IPS DF 19.7 (cell line): ENCODE measurements at regions not wholly inside any gene's neighbourhood (a gene's known extent, or its start where the extent isn't known, plus 50 kb on each side); places are given as distances from the start of the nearest gene placed in this dataset.
"Not testable (repeated sequence)": the region's sequence is repeated elsewhere in the genome, so short reads cannot be mapped to it uniquely, and the experiment has no call there.

Source experiments
- DNase-seq: peaks from one replicate; pipeline ENCODE4 v3.0.0-alpha.2; 2013; ENCODE audit warnings: low read depth, low spot score

DNA sequence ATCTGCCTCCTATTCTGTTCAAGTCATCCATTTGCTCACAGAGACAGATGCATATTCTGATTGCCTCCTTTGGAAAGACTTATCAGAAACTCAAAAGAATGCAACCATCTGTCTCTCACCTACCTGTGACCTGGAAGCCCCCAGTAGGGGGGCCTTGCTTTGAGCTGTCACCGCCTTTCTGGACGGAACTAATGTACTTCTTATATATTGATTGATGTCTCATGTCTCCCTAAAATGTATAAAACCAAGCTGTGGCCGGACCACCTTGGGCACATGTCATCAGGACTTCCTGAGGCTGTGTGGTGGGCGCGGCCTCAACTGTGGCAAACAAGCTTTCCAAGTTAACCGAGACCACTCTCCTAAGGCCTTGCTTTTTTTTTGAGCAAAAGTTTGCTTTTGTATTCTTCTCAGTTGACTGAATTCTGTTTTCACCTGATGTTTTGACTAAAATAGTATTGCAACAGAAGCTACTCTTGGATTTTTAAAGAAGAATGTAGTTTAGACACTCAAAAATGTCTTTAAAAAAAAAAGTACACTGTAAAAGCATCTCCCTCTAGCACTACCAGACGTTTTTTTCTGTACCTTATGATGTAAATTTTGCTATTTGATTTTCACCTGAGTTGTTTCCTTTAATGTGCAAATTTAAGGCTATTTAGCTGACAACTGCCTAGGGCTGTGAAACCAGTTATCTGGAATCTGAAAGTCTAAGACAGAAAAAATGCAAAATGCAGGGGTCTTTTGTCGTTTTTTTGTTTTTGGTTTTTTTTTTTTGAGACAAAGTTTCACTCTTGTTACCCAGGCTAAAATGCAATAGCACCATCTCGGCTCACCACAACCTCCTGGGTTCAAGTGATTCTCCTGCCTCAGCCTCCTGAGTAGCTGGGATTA, 298.8 kb upstream of the SGCG start:
- not testable (repeated sequence) for DNase-seq

DNA sequence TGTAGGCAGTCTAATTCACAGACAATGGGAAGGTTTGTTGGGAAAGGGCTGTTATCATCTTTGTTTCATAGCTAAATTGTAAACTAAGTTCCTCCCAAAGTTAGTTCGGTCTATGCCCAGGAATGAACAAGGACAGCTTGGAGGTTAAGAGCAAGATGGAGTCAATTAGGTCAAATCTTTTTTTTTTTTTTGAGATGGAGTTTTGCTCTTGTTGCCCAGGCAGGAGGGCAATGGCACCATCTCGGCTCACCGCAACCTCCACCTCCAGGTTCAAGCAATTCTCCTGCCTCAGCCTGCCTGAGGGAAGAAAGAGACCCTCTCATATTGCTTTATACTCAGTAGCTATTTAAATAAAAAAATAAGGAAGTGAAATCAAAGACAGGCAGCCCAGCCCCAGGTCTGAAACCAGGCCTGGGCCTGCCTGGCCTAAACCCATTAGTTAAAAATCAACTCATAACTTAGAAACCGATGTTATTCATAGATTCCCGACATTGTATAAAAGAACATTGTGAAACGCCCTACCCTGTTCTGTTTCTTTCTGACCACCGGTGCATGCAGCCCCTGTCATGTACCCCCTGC, 297.4 kb upstream of the SGCG start:
- no peak for DNase-seq

DNA sequence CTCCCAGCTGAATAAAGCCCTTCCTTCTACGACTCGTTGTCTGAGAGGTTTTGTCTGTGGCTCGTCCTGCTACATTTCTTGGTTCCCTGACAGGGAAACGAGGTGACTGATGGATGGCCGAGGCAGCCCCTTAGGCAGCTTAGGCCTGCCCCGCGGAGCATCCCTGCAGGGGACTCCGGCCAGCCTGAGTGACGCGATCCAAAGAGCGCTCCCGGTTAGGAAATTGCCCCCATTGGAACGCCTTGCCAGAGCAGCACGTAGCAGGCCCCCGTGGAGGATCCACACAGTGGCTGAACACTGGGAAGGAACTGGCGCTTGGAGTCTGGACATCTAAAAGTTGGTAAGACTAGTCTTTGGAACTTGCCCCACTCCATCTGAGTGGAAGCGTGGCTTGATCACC, 296.8 kb upstream of the SGCG start:
- no peak for DNase-seq

DNA sequence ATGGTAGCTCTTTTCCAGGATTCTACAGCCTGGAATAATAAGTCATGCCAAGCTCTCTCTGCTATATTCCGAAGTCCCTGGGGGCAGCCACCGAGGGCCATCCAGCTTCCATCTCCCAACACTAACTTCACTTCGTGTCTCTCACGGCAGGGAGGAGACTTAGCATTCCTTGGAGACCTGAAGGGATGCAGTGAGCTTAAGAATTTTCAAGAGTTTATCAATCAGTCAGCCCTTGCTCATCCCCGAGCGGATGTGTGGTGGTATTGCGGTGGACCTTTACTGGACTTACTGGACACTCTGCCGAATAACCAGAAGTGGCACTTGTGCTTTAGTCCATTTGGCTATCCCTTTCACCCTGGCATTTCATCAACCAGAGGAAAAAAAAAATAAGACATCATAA, 294.7 kb upstream of the SGCG start:
- DNase-seq = not testable (repeated sequence)

DNA sequence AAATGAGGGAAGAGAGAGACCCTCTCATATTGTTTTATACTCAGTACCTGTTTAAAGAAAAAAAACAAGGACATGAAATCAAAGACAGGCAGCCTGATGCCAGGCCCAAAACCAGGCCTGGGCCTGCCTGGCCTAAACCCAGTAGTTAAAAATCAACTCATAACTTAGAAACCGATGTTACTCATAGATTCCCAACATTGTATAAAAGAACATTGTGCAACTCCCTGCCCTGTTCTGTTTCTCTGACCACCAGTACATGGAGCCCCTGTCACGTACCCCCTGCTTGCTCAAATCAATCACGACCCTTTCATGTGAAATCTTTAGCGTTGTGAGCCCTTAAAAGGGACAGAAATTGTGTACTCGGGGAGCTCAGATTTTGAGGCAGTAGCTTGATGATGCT, 291.4 kb upstream of the SGCG start:
- not testable (repeated sequence) for DNase-seq

DNA sequence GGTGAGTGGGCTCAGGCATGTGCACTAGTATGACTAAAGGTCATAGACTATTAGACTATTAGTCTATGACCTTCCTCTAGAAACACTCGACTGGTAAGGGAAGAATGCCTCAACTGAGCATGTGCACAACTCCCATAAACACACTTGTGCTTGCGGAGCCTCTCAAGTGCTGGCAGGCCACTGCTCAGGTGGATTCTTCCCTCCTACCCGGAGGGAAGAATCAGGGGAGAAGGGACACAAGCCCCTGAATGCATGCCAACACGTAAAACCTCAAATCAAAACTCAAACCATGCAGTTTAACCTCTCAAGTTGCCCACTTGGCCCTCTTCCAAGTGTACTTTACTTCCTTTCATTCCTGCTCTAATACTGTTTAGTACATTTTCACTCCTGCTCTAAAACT, 287.6 kb upstream of the SGCG start:
- no peak for DNase-seq

DNA sequence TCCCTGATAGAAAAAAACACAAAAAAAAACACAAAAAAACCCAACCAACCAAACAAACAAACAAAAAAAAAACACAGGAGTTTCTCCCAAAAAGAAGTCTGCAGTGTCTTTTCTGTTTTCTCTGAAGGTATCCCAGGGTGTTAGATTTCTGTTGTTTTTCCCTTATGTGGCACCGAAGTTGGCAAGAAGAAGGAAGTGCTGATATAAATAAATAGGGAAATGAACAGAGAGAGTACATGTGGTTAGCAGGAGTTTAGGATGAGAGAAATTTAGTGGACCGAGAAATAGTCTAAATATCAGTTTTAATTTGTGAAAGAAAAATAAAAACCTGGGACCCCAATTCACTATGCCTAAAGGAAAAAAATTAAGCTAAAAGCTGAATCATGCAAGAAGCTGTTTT, 287.0 kb upstream of the SGCG start:
- DNase-seq = no peak

DNA sequence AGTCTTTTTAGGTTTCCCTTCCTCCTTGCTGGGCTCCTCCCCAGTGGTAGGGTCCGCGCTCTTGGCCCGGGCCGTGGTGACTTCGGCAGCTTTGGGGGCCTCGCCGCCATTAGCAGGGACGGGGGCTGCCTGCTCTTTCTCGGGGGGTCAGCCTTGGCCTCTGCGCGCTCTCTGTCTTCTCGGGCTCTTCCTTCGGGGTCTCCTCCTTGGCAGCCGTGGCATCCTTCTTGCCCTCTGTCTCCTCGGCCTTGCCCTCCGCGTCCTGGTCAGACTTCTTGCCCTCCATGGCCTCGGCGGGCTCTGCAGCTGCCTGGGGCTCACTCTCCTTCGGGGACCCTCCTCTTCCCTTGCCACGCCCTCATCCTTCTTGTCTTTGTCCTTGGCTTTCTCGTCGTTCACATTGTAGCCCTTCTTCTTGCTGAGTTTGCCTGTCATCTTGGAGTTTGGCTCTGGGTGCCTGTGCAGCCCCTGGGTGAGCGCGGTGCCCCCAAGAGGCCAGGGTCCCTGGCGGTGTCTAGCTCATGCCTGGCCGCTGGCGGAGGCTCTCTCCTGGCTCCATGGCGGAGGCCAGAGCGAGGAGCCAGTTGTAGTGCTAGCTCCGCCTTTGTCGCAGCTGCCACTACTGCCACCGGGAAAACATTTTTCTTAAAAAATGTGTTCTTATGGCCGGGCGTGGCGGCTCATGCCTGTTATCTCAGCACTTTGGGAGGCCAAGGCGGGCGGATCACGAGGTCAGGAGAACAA, 283.0 kb upstream of the SGCG start:
- DNase-seq = no peak

DNA sequence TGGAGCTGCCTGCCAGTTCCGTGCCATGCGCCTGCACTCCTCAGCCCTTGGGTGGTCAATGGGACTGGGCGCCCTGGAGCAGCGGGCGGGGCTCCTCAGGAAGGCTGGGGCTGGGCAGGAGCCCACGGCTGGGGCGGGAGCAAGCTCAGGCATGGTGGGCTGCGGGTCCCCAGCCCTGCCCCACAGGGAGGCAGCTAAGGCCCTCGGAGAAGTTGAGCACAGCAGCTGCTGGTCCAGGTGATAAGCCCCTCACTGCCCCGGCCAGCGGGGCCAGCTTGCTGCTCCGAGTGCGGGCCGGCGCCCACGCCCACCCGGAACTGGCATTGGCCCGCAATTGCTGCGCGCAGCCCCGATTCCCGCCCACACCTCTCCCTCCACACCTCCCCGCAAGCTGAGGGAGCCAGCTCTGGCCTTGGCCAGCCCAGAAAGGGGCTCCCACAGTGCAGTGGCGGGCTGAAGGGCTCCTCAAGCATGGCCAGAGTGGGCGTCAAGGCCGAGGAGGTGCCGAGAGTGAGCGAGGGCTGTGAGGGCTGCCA, 280.3 kb upstream of the SGCG start:
- not testable (repeated sequence) for DNase-seq

DNA sequence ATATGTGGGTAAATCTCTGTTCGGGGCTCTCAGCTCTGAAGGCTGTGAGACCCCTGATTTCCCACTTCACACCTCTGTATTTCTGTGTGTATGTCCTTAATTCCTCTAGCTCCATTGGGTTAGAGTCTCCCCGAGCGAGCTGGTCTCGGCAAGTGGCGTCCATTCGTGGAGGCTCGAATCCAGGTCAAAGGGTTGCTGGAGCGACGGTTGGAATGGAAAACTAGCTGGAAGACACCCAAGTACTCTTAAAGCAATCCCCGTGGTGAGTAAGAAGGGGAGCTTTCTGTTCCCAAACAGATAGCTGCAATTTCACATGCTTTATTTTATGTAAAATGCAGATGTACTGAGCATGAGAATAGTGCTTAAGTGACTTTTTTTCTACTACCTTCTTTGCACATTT, 277.5 kb upstream of the SGCG start:
- DNase-seq = no peak

DNA sequence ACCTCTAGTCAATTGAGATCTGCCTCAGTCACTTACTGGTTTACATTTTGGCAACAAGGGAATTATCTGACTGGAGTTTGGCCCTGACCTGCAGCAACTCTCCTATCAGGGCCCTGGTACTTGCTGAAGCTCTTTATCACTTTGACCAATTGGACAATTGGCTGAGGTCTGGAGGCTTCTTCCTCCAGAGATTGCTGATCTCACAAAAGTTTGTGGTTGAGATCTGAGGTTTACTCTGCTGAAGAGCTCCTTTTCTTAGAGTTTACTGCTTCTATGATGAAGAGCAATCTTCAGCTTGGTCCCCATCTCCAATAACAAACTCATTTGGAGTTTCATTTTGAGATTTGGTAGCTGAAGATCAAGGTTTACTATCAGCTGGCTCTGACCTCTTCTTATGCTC, 276.9 kb upstream of the SGCG start:
- no peak for DNase-seq

DNA sequence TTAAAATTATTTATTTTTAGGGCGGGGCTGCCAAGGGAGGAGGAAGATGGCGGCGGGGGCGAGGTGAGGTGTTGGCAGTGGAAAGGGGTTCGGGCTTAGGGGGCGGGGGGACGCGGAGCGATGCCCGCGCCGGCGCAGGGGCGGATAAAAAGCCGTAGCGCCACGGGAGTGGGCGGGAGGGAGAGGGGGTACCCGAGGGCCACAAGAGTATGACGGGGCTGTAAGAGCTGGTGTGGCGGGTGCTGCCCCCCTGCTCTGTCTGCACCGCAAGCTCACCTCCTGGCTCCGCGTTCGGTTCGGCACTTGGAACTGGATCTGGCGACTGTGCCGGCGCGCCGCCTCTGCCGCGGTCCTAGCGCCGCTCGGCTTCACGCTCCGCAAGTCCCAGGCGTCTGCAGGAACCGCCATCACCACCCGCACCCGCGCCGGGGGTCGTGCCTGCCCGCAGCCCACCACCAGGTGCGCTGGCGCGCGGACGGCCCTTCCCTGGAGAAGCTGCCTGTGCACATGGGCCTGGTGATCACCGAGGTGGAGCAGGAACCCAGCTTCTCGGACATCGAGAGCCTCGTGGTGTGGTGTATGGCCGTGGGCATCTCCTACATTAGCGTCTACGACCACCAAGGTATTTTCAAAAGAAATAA, 265.2 kb upstream of the SGCG start:
- peak; percentile 30 for DNase-seq

DNA sequence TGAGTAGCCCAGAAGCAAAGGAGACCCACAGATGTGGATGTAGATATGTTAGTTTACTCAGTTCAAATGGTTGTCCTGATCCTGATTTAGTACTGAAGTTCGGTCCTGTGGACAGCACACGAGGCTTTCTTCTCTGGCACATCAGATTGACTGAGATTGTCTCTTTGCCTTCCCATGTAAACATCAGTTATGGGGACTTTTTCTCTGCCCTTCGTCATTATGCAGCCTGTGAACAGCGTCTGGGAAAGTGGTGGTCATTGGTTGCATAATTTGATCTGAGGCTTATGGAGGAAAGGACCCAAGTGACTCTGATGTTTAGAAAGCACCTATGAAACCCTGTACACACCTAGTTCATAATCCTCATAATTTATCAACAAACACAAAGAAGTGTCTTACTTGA, 264.5 kb upstream of the SGCG start:
- DNase-seq = not testable (repeated sequence)

DNA sequence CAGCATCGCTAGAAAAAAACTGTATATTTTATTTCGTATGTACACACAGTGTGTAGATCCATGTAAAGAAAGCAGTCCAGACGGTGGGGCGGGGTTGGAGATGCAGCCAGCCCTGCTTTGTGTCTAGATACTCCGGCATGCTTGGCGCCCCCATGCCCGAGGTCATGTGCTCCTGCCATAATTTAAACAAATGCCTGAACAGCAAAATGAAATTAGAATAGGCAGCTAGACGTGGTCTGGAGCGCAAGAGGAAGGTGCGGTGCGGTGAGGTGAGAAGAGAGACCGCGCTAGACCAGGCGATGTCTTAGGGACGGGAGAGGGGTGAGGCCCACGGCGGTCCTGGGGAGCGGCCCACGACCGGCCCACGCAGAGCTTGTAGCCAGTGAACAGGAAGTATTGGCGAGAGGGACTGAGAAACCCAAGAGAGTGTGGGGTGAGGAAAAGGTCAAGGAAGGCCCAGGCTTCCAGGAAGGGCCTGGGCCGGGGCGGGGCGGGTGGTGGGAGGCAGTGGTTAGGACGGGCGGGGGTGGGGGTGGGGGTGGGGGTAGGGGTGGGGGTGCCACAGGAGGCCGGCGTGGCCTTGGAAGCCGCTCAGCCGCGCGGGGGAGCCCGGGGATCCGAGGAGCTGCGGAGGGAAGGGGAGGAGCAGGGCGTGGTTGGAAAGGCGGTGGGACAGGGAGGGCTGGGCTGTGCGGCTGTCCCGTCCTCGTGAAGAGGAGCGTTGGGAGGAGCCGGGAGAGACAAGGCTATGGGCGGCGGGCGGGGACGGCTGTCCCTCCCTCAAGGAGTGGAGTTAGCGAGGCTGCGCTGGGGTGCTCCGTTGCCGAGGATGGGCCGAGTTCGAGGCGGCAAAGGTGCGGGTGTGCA, 254.7 kb upstream of the SGCG start:
- peak; percentile 9 for DNase-seq

DNA sequence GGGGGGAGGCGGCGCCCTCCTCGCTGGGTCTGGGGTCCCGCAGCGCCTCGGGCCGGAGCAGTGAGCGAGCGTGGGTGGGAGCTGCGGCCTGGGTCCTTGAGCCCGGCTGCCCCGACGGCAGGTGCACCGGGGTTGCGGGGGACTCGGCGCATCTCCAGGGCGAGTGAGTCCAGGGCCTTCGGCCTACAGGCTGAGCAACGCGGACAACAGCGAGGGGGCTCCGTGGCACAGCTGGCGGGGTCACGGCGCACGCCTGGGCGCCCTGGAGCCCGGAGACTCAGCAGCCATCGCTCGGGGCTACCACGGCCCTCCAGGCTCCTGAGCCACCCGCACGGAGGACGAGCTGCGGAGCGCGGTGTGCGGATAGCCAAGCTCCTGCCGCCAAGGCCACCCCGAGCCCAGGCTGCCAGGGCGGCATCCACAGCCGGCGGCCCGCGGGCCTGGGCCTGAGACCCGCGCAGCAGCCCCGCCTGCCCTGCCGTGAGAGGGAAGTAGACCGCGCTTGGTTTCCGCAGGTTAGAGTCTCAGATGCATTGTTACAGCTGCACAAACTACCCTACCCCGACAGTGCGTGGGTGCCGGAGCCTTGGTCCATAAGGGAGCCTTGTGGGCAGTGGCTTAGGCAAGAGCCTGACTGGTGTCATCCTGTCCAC, 253.9 kb upstream of the SGCG start:
- DNase-seq = no peak

DNA sequence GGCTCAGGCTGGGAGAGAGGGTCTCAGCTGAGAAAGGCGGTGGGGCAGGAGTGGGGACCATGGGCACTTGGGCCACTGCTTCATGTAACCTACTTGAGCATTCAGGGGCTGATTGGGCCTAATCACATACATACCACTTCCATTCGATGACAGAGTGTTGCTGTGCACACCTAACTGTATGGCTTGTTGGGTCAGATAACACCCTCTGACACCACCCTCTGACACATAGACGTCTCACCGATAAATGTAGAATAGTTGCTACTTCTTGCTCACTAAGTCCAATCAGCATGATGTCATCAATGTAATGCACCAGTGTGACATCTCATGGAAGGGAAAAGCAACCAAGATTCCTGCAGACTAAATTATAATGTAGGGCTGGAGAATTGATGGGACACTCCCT, 252.9 kb upstream of the SGCG start:
- not testable (repeated sequence) for DNase-seq

DNA sequence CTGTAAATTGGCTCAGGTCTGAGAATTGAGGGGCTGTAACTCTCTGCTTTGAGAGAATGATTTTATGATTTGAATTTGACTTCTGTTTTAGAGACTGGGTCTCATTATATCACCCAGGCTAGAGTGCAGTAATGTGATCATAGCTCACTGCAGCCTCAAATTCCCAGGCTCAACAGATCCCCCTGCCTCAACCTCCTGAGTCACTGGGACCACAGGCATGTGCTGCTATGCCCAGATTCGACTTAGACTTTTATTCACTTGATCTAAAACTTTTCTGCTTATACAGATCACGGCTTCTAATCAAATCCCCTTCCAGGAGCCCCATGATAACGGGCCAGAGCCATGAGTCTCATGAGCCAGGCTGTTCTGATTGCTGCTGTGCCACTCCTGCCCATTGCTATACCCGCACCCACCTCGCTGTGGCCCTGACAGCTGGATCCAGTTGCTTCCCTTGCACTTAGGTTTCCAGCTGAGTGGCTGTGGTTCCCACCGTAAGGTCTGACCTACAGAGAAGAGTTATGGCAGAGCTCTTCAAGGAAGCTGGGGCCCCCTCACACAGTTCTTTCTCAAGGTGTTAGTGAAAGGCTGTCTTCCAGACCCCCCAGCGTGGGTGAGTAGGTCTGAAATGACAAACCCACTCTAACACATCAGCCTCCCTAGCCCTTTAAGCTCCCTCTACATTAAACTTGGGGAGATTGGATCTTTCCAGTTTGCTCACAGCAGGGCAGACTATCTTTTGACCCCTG, 251.2 kb upstream of the SGCG start:
- no peak for DNase-seq

DNA sequence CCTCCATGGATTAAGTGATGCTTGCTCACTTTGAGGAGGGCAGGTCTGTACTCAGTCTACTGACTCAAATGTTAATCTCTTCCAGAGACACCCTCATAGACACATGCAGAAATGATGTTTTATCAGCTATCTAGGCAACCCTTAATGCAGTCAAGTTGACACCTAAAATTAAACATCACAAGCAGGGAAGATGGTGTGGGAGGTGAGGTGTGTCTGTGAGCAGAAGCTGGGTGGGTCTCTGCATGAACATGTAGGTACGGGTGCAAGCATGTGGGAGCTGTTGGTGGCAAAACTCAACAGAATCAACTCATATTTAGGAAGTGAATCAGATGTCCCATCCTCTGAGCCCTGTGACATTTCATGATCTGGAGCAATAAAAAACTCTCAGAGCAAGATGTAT, 249.2 kb upstream of the SGCG start:
- no peak for DNase-seq

DNA sequence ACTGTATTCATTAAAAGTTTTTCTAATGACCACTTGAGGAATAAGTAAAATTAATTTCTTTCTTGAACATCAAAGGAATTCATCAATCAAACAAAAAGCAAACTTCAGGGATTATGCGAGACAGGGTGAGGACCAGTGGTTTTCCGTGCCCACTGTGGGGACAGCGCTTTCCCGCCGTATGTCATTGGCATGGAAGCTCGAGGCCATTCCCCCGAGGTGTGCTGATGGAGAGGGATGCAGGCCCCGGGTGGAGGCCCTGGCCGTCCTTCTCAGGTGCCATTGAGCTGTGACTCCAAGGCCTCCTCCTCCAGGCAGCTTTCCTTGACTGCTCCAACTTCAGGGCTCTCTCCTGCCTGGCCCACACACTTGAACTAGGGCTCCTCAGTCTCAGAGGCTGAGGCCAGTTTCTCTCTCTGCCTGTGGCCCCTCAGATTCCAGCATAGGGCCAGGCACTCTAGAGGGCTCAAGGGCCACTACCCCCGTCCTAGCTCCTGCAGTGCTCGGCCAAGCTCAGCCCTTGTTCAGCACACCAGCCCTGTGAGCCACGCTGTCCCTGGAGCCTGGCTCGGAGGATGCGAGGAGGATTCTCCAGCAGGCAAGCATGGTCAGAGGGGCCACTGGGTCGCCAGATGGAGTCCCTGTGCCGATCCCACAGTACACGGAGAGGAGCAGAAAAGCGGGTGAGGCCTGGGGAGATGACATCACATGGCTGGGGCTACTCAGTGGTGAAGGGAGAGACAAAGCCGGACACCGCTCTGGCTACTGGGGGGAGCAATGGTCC, 248.0 kb upstream of the SGCG start:
- DNase-seq = not testable (repeated sequence)
